Karpas-422 (cell line): ENCODE measurements at regions not wholly inside any gene's neighbourhood (a gene's known extent, or its start where the extent isn't known, plus 50 kb on each side); places are given as distances from the start of the nearest gene placed in this dataset.

Source experiments
- DNase-seq: peaks from one replicate; pipeline ENCODE4 v3.0.0-alpha.2; 2015
- H2AFZ ChIP-seq: fragments of 200-600 bp; sonication (generic); 2 replicates; pipeline ENCODE4 v1.6.1; 2014; ENCODE audit warnings: antibody characterized with exemption, low read length, mixed read lengths
- H3K27ac ChIP-seq: fragments of 200-600 bp; sonication (generic); 2 replicates; pipeline ENCODE4 v1.5.1; 2014; ENCODE audit warnings: mild to moderate bottlenecking, low read length, moderate library complexity
- H3K27me3 ChIP-seq: fragments of 200-600 bp; sonication (generic); 2 replicates; pipeline ENCODE4 v1.6.1; 2014; ENCODE audit warnings: low read length, mixed read lengths
- H3K36me3 ChIP-seq: fragments of 200-600 bp; sonication (generic); 2 replicates; pipeline ENCODE4 v1.6.1; 2014; ENCODE audit warnings: low read length, mixed read lengths; ENCODE audit not compliant: insufficient read depth
- H3K4me1 ChIP-seq: fragments of 200-600 bp; sonication (generic); 2 replicates; pipeline ENCODE4 v1.6.1; 2014; ENCODE audit warnings: mild to moderate bottlenecking, low read length, mixed read lengths
- H3K4me2 ChIP-seq: fragments of 200-600 bp; sonication (generic); 2 replicates; pipeline ENCODE4 v1.6.1; 2014; ENCODE audit warnings: low read length, low read depth, mild to moderate bottlenecking; ENCODE audit not compliant: poor library complexity, severe bottlenecking
- H3K4me3 ChIP-seq: fragments of 200-600 bp; sonication (generic); 2 replicates; pipeline ENCODE4 v1.5.1; 2014; ENCODE audit warnings: mild to moderate bottlenecking, antibody characterized with exemption, low read length, mixed read lengths
- H3K79me2 ChIP-seq: fragments of 200-600 bp; sonication (generic); 2 replicates; pipeline ENCODE4 v1.6.1; 2014; ENCODE audit warnings: mild to moderate bottlenecking, low read length, mixed read lengths
- H3K9ac ChIP-seq: fragments of 200-600 bp; sonication (generic); 2 replicates; pipeline ENCODE4 v1.6.0; 2014; ENCODE audit warnings: low read length
- H3K9me2 ChIP-seq: fragments of 200-600 bp; sonication (generic), shearing (Covaris generic); replicated peaks from 2 replicates; pipeline ENCODE4 v1.6.0; 2014; ENCODE audit warnings: mild to moderate bottlenecking, low read length, moderate library complexity; ENCODE audit not compliant: insufficient read depth
- H3K9me3 ChIP-seq: fragments of 300-700, 200-600 bp; sonication (generic); 2 replicates; pipeline ENCODE4 v1.6.1; 2014; ENCODE audit warnings: low read length, mixed read lengths
- H4K20me1 ChIP-seq: fragments of 200-600 bp; sonication (generic); 2 replicates; pipeline ENCODE4 v1.6.1; 2014; ENCODE audit warnings: mild to moderate bottlenecking, antibody characterized with exemption, low read length, low read depth; ENCODE audit not compliant: insufficient read depth

DNA sequence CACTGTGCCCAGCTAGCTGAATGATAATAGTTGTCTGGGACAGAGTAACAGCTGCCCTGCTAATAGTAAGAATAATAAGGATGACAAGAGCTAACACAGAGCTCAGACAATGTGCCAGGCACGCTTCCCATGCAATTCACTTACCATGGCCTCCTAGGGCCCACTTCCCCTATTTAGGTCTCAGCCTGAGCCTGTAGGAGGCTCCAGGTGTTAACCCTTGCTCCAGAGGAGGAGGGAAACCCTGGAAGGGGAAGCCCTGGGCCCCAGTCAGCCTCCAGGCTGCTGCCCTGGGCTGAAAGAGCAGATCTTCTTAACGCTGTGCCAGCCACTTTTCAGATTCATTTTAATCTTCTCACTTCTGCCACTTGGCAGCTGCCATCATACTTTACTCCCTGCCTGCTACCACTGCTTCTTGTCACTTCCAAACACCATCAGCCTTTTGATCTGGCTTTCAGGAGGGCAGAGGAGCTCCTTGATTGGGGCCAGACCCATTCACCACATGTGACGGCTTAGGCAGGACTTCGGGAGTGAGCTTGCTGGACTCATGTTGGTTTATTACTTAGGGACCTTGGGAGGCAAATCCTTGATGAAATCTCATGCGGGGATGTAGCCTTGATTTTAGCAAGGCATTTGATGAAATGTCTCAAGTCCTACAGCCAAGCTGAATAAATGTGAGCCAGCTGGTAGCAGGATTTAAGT is 66.7 kb upstream of the PARP1 start:
- no peaks in the 10 kb centered on the region for H4K20me1 ChIP-seq
- no peaks in the 10 kb centered on the region for H3K79me2 ChIP-seq
- H3K4me3 ChIP-seq: no peak overlapping the region
- no peaks in the 10 kb centered on the region for H3K9me2 ChIP-seq
- no peaks in the 10 kb centered on the region for H3K36me3 ChIP-seq
- H2AFZ ChIP-seq: 0 out of 2 replicates have a peak overlapping the region, but pooled peaks have one; percentile 32
- no peaks in the 10 kb centered on the region for H3K27me3 ChIP-seq
- H3K4me2 ChIP-seq: no peak overlapping the region
- peaks cover 38% of the 10 kb centered on the region for H3K4me1 ChIP-seq
- no peak for DNase-seq
- H3K9me3 ChIP-seq: no peaks in the 10 kb centered on the region
- no peak overlapping the region for H3K27ac ChIP-seq
- H3K9ac ChIP-seq: peak overlapping the region; percentile 26

DNA sequence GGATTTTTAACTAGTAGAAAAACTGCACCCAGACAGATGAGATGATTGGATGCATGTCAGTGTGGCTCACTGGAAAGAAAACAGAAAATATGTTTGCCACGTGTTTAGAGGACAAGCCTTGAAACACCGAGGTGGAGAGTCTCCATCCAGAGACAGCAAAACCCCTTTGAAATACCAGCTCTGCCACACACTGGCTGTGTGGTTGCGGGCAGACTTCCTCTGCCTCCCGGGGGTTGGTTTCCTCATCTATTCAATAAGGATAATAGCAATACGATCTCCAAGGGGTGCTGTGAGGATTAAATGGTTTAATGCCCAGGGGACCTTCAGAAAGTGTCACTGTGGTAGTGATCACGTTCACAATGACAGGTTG is 67.2 kb upstream of the PARP1 start:
- Histone ChIP-seq H2AFZ (0 out of 2 replicates have a peak overlapping the region, but pooled peaks have one; percentile 32), H3K9ac (peak overlapping the region; percentile 26), H3K4me1 (peaks cover 40% of the 10 kb centered on the region), H3K9me2 (no peaks in the 10 kb centered on the region), H3K79me2 (no peaks in the 10 kb centered on the region), H3K9me3 (no peaks in the 10 kb centered on the region), H3K27ac (no peak overlapping the region), H3K4me2 (peak overlapping the region; percentile 24), H3K27me3 (no peaks in the 10 kb centered on the region), H3K36me3 (no peaks in the 10 kb centered on the region), H4K20me1 (no peaks in the 10 kb centered on the region), H3K4me3 (no peak overlapping the region)
- DNase-seq: no peak

DNA sequence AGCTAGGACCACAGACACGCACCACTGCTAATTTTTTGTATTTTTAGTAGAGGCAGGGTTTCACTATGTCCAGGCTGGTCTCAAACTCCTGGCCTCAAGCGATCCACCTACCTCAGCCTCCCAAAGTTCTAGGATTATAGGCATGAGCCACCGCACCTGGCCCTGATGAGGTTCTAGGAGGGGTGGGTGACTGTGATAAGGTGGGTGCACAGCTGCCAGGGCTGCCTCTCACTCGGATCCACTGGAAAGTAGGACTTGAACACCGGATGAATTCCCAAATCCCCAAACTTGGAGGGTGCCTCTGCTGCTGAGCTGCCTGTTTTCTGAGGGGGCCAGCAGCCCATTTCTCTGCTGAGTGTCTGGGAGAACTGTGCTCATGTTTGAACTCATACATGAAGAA is 68.2 kb upstream of the PARP1 start:
- H3K36me3 ChIP-seq: no peaks in the 10 kb centered on the region
- peak overlapping the region; percentile 68 for H3K27ac ChIP-seq
- H3K9me3 ChIP-seq: no peaks in the 10 kb centered on the region
- no peaks in the 10 kb centered on the region for H3K27me3 ChIP-seq
- peak overlapping the region; percentile 50; the same call in 1 of the 2 replicates for H2AFZ ChIP-seq
- H3K79me2 ChIP-seq: no peaks in the 10 kb centered on the region
- peak overlapping the region; percentile 52 for H3K4me2 ChIP-seq
- peak overlapping the region; percentile 35; the same call in 1 of the 2 replicates for H3K9ac ChIP-seq
- H3K4me3 ChIP-seq: no peak overlapping the region
- H4K20me1 ChIP-seq: no peaks in the 10 kb centered on the region
- DNase-seq: no peak
- no peaks in the 10 kb centered on the region for H3K9me2 ChIP-seq
- peaks cover 40% of the 10 kb centered on the region for H3K4me1 ChIP-seq

DNA sequence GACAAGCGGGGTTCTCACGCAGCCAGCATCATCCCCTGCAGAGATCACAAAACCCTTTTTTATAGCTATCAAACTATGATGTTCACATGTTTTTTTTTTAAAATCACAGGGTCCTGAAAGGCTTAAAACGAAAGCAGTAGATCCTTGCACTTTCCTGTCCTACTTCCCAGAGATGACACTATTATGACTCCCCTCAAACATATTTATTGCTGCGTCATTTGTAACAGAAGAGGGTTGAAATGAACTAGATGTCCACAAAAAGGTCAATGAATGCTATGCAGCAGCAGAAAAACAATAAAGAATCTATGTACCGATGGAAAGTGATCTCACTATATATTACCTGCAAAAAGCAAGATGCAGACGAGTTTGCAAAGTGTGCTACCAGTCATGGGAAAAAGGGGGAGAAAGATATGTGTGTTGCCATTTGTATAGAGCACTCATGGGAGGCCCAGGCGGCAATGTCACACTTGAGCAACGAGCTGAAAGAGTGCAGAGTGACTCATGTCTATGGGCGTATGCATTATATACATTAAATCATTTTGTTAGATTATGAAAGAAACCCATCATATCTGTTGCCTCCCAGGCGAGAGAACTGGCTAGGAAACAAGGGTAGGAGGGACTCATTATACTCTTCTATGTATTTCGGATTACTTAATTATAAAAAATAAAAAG is 68.9 kb upstream of the PARP1 start:
- peak overlapping the region; percentile 68 for H3K27ac ChIP-seq
- peak overlapping the region; percentile 50; the same call in 1 of the 2 replicates for H2AFZ ChIP-seq
- H3K4me3 ChIP-seq: peak overlapping the region; percentile 17; the same call in 1 of the 2 replicates
- no peaks in the 10 kb centered on the region for H3K9me2 ChIP-seq
- peak overlapping the region; percentile 52 for H3K4me2 ChIP-seq
- no peaks in the 10 kb centered on the region for H3K79me2 ChIP-seq
- peak overlapping the region; percentile 35 for H3K9ac ChIP-seq
- DNase-seq: peak; percentile 92
- H3K27me3 ChIP-seq: no peaks in the 10 kb centered on the region
- H3K9me3 ChIP-seq: no peaks in the 10 kb centered on the region
- no peaks in the 10 kb centered on the region for H3K36me3 ChIP-seq
- peaks cover 37% of the 10 kb centered on the region for H3K4me1 ChIP-seq
- no peaks in the 10 kb centered on the region for H4K20me1 ChIP-seq

DNA sequence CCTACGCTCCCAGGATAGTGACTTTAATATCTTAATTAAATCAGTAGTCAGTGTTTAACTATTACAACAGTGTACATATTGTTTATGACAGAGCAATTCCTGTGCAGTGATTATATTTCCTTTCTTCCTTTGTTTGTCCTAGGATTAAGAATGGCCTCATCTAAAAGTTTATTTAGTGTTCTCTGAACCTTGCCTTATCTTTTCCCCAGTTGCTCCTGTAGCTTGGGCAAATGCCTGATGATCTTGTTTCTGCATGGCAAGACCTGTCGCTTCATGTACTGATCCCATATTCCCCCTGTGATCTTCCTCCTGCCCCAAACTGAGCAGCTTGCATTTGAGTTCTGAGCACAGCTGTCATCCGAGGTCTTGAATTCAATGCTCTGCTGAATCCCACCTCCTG is 69.1 kb upstream of the STUM start:
- Histone ChIP-seq H3K9me3 (no peaks in the 10 kb centered on the region), H3K36me3 (no peaks in the 10 kb centered on the region), H3K4me1 (peaks cover 39% of the 10 kb centered on the region), H3K79me2 (no peaks in the 10 kb centered on the region), H3K9me2 (no peaks in the 10 kb centered on the region), H3K4me2 (no peak overlapping the region), H3K9ac (no peak overlapping the region), H3K27me3 (no peaks in the 10 kb centered on the region), H4K20me1 (no peaks in the 10 kb centered on the region), H3K4me3 (no peak overlapping the region), H3K27ac (no peak overlapping the region), H2AFZ (no peak overlapping the region)
- no peak for DNase-seq

DNA sequence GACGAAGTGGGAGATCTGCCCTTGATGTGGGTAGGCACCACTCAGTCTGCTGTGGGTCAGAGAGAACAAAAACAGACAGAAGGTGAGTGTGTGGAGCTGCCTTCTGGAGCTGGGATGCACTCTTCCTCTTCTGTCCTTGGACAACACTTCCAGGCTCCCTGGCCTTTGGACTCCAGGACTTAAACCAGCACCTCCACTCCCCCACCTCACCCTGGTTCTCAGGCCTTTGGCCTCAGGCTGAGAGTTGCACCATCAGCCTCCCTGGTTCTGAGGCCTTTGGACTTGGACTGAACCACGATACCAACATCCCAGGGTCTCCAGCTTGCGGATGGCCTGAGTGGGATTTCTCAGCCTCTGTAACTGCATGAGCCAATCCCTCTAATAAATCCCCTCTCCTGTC is 68.1 kb upstream of the STUM start:
- Histone ChIP-seq H3K27me3 (no peaks in the 10 kb centered on the region), H3K4me3 (no peak overlapping the region), H3K79me2 (no peaks in the 10 kb centered on the region), H4K20me1 (no peaks in the 10 kb centered on the region), H3K9ac (no peak overlapping the region), H3K4me1 (peaks cover 39% of the 10 kb centered on the region), H3K4me2 (no peak overlapping the region), H3K9me2 (no peaks in the 10 kb centered on the region), H3K36me3 (no peaks in the 10 kb centered on the region), H3K27ac (no peak overlapping the region), H3K9me3 (no peaks in the 10 kb centered on the region), H2AFZ (no peak overlapping the region)
- no peak for DNase-seq

DNA sequence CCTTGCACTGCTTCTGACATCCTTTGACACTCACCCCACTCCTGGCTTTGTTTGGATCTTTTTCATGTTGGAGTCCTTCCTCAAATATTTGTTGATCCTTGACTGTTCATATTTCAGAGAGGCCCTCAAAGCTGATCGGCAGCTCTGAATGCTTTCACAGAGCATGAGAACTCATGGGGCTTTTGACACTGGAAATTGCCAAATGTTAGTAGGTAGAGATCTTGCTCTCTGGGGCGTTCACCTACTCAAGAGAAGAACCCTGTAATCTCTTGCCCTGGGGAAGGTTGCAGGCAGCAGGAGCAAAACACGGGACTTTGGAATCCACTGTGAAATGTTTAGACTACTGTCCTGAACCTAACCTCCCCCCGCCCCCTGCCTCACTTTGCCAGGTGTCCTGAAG is 67.4 kb upstream of the STUM start:
- Histone ChIP-seq H3K27me3 (no peaks in the 10 kb centered on the region), H3K9me3 (no peaks in the 10 kb centered on the region), H2AFZ (no peak overlapping the region), H3K9ac (no peak overlapping the region), H4K20me1 (no peaks in the 10 kb centered on the region), H3K36me3 (no peaks in the 10 kb centered on the region), H3K27ac (no peak overlapping the region), H3K4me3 (no peak overlapping the region), H3K4me2 (no peak overlapping the region), H3K9me2 (no peaks in the 10 kb centered on the region), H3K4me1 (peaks cover 38% of the 10 kb centered on the region), H3K79me2 (no peaks in the 10 kb centered on the region)
- DNase-seq: no peak

DNA sequence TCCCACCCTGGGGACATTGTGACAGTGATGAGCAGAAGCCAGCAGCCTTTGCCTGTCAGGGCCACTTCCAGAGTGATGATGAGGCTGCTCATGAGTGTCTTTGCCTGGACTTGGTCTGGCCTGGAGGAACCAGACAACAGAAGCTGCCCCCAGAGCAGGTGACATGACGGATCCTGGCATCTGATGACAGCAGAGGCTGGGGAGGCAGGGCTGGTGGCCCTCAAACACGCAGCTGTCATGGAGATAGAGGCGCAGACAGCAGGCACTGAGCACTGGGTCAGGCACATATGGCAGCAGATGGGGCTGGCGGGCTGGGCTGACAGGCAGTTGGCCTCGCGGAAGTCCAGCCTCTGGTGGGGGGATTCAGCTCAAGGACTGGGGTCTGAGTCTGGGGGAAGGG is 66.4 kb upstream of the STUM start:
- peaks cover 34% of the 10 kb centered on the region for H3K4me1 ChIP-seq
- H3K27ac ChIP-seq: no peak overlapping the region
- H4K20me1 ChIP-seq: no peaks in the 10 kb centered on the region
- no peaks in the 10 kb centered on the region for H3K79me2 ChIP-seq
- H3K27me3 ChIP-seq: no peaks in the 10 kb centered on the region
- no peak overlapping the region for H3K4me2 ChIP-seq
- no peaks in the 10 kb centered on the region for H3K9me3 ChIP-seq
- DNase-seq: no peak
- no peaks in the 10 kb centered on the region for H3K9me2 ChIP-seq
- no peaks in the 10 kb centered on the region for H3K36me3 ChIP-seq
- no peak overlapping the region for H3K4me3 ChIP-seq
- no peak overlapping the region for H2AFZ ChIP-seq
- no peak overlapping the region for H3K9ac ChIP-seq
